Spinal cord (tissue), 9 donors: ENCODE measurements at regions not wholly inside any gene's neighbourhood (a gene's known extent, or its start where the extent isn't known, plus 50 kb on each side); places are given as distances from the start of the nearest gene placed in this dataset.

ENCODE experiments used
- DNase-seq, 6 donors: peaks; one replicate each; pipeline versions ENCODE4 v3.0.0 to v3.0.0-alpha.2; 2013 to 2015; ENCODE audit warnings: low spot score in 6 of 6, low read depth in 4 of 6
- H3K27ac ChIP-seq: one replicate; pipeline ENCODE4 v1.5.1; 2013; ENCODE audit warnings: low read depth, low read length, control low read depth
- H3K27me3 ChIP-seq: one replicate; pipeline ENCODE4 v1.6.1; 2013; ENCODE audit warnings: low read length; ENCODE audit not compliant: control insufficient read depth, insufficient read depth
- H3K36me3 ChIP-seq: one replicate; pipeline ENCODE4 v1.6.1; 2013; ENCODE audit warnings: low read length; ENCODE audit not compliant: control insufficient read depth, insufficient read depth
- H3K4me1 ChIP-seq: one replicate; pipeline ENCODE4 v1.6.1; 2013; ENCODE audit warnings: low read length; ENCODE audit not compliant: control insufficient read depth, insufficient read depth
- H3K4me3 ChIP-seq: one replicate; pipeline ENCODE4 v1.5.1; 2013; ENCODE audit warnings: low read depth, low read length, control low read depth
- H3K9me3 ChIP-seq: one replicate; pipeline ENCODE4 v1.6.1; 2013; ENCODE audit warnings: low read length; ENCODE audit not compliant: control insufficient read depth, insufficient read depth
- WGBS: methylation state at CpG from one replicate; pipeline ENCODE4 v1.1.5; 2013; ENCODE audit warnings: missing lambda C conversion rate; ENCODE audit not compliant: insufficient coverage; 5-methylcytosine and 5-hydroxymethylcytosine counted together
- donor health status: healthy.

DNA sequence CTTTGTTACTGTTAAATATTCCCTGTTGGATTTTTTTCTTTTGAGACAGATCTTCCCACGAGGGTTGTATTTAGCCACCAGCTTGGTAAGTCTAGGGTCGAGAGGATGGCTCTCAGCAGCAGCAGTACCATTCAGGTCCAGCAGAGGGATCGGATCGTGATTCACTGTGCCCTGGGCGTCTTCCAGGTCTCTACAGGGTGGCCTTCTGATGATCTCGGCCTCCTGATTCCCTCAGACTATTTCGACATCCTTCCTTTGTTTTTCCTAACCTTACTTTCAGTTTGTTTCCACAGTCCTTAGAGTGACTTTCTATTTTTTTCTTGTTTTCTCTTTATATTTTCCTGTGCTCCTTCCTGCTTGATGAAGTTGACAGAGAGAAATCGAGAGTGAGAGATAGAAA lies 1436.9 kb downstream of the UQCRFS1 start:
- H3K4me3 ChIP-seq: no peak overlapping the region
- no peaks in the 10 kb centered on the region for H3K4me1 ChIP-seq
- no peak overlapping the region for H3K27ac ChIP-seq
- DNase-seq: no peak
- H3K27me3 ChIP-seq: no peaks in the 10 kb centered on the region
- WGBS: 99% methylated on average over 7 of the region's 8 CpGs
- peaks cover 14% of the 10 kb centered on the region for H3K9me3 ChIP-seq
- H3K36me3 ChIP-seq: peaks cover 9% of the 10 kb centered on the region

DNA sequence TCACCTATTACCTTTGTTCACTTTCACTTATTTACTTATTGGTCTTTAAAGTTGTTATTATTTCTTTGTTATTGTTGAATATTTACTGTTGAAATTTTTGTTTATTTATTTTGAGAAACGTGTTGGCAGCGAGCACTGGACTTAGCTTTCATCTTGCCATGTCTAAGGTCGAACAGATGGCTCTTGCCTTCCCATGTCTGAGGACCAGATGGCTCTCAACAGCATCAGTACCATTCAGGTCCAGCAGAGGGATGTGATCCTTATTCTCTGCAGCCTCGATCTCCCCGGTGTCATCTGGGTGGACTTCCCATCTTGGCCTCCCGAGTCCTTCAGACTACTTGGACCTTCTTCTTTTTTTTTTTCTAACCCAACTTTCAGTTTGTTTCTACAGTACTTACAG lies 1437.6 kb downstream of the UQCRFS1 start:
- no peaks in the 10 kb centered on the region for H3K27me3 ChIP-seq
- H3K4me1 ChIP-seq: no peaks in the 10 kb centered on the region
- WGBS: 100% methylated on average over 4 of the region's 6 CpGs
- peaks cover 9% of the 10 kb centered on the region for H3K36me3 ChIP-seq
- no peak for DNase-seq
- H3K4me3 ChIP-seq: no peak overlapping the region
- no peak overlapping the region for H3K27ac ChIP-seq
- peaks cover 16% of the 10 kb centered on the region for H3K9me3 ChIP-seq

DNA sequence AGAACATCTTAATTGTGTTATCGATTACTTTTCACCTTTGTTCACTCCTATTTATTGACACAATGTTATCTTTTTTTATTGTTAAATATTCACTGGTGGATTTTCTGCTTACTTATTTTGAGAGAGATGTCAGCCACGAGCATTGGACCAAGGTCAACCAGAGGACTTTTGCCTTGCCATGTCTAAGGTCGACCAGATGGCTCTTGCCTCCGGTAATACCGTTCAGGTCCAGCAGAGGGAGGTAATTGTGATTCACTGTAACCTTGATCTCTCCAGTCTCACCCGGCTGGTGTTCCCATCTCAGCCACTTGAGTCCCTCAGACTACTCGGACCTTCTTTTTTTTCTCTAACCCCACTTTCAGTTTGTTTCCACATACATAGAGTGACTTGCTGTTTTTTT lies 1438.1 kb downstream of the UQCRFS1 start:
- DNase-seq: no peak
- H3K9me3 ChIP-seq: peaks cover 17% of the 10 kb centered on the region
- H3K27me3 ChIP-seq: no peaks in the 10 kb centered on the region
- no peak overlapping the region for H3K27ac ChIP-seq
- peaks cover 9% of the 10 kb centered on the region for H3K36me3 ChIP-seq
- H3K4me1 ChIP-seq: no peaks in the 10 kb centered on the region
- WGBS: 87% methylated on average over 3 of the region's 7 CpGs
- no peak overlapping the region for H3K4me3 ChIP-seq

DNA sequence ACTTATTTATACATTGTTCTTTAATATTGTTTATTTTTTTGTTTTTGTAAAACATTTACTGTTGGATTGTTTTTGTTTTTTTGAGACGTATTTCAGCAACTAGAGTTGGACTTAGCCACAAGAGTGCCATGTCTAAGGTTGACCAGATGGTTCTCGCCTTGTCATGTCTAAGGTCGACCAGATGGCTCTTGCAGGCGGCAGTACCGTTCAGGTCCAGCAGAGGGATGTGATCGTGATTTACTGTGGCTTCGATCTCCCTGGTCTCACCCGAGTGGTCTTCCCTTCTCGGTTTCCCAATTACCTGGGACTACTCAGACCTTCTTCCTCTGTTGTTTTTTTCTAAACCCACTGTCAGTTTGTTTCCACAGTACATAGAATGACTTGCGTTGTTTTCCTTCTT lies 1438.6 kb downstream of the UQCRFS1 start:
- Histone ChIP-seq H3K27ac (no peak overlapping the region), H3K9me3 (peaks cover 17% of the 10 kb centered on the region), H3K4me1 (no peaks in the 10 kb centered on the region), H3K27me3 (no peaks in the 10 kb centered on the region), H3K4me3 (no peak overlapping the region), H3K36me3 (peaks cover 9% of the 10 kb centered on the region)
- no peak for DNase-seq
- 96% methylated on average over 9 of the region's 10 CpGs for WGBS

DNA sequence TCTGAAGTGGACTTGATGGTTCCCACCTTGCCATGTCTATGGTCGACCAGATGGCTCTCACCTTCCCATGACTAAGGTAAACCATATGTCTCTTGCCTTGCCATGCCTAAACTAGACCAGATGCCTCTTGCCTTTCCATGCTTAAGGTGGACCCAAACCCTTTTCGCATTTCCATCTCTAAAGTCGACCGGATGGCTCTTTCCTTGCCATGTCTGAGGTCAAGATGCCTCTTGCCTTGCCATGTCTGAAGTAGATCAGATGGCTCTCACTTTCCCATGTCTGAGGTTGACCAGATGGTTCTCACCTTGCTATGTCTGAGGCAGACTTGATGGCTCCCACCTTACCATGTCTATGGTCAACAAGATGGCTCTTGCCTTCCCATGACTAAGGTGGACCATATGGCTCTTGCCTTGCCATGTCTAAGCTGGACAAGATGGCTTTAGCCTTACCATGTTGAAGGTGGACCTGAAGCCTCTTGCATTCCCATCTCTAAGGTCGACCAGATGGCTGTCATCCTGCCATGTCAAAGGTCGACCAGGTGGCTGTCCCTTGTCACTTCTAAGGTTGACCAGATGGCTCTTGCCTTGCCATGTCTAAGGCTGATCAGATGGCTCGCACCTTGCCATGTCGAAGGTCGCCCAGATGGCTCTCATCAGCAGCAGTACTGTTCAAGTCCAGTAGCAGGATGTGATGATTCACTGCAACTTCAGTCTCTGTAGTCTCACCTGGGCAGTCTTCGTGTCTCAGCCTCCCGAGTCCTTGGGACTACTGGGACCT lies 1439.4 kb downstream of the UQCRFS1 start:
- H3K27ac ChIP-seq: no peak overlapping the region
- WGBS: 86% methylated on average over 9 of the region's 11 CpGs
- H3K27me3 ChIP-seq: no peaks in the 10 kb centered on the region
- no peaks in the 10 kb centered on the region for H3K4me1 ChIP-seq
- H3K9me3 ChIP-seq: peaks cover 20% of the 10 kb centered on the region
- no peak for DNase-seq
- peaks cover 6% of the 10 kb centered on the region for H3K36me3 ChIP-seq
- no peak overlapping the region for H3K4me3 ChIP-seq

DNA sequence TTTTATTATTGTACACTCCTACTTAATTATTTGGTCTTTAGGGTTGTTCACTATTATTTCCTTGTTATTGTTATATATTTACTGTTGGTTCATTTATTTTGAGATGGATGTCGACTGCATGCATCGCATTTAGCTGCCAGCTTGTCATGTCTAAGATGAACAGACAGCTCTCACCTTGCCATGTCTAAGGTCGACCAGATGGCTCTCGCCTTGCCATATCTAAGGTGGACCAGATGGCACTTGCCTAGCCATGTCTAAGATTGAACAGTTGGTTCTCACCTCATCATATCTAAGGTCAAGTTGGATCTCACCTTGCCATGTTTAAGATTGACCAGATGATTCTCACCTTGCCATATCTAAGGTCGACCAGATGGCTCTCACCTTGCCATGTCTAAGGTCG lies 1440.9 kb downstream of the UQCRFS1 start:
- Histone ChIP-seq H3K36me3 (peaks cover 4% of the 10 kb centered on the region), H3K9me3 (peaks cover 28% of the 10 kb centered on the region), H3K4me1 (no peaks in the 10 kb centered on the region), H3K27ac (no peak overlapping the region), H3K27me3 (no peaks in the 10 kb centered on the region), H3K4me3 (no peak overlapping the region)
- DNase-seq: no peak
- 97% methylated on average over 6 of the region's 6 CpGs for WGBS

DNA sequence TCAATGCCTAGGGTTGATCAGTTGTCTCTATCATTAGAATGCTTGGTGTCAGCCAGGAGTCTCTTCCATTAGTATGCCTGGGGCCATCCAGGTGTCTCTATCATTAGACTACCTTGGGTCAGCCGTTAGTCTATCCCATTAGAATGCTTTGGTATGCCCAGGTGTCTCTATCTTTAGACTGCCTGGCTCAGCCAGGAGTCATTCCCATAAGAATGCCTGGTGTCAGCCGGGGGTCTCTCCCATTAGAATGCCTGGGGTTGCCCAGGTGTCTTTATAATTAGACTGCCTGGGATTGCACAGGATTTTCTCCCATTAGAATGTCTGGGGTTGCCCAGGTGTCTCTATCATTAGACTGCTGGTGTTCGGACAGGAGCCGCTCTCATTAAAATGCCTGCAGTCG lies 1442.9 kb downstream of the UQCRFS1 start:
- Histone ChIP-seq H3K27ac (no peak overlapping the region), H3K4me3 (no peak overlapping the region), H3K4me1 (no peaks in the 10 kb centered on the region), H3K36me3 (peaks cover 4% of the 10 kb centered on the region), H3K9me3 (peaks cover 34% of the 10 kb centered on the region), H3K27me3 (no peaks in the 10 kb centered on the region)
- WGBS: 91% methylated on average over 5 of the region's 5 CpGs
- DNase-seq: no peak

DNA sequence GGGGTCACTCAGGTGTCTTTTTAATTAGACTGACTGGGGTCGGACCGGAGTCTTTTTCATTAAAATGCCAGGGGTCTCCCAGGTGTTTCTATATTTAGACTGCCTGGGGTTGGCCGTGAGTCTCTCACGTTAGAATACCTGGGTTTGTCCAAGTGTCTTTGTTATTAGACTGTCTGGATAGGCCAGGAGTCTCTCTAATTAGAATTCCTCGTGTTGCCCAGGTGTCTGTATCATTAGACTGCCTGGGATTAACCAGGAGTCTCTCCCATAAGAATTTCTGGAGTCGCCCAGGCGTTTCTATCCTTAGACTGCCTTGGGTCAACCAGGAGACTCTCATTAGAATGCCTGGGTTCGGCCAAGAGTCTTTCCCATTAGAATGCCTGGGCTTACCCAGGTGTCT lies 1445.7 kb downstream of the UQCRFS1 start:
- H3K27me3 ChIP-seq: no peaks in the 10 kb centered on the region
- WGBS: 90% methylated on average over 6 of the region's 8 CpGs
- DNase-seq: no peak
- H3K4me1 ChIP-seq: no peaks in the 10 kb centered on the region
- H3K36me3 ChIP-seq: no peaks in the 10 kb centered on the region
- H3K4me3 ChIP-seq: no peak overlapping the region
- peaks cover 28% of the 10 kb centered on the region for H3K9me3 ChIP-seq
- no peak overlapping the region for H3K27ac ChIP-seq

DNA sequence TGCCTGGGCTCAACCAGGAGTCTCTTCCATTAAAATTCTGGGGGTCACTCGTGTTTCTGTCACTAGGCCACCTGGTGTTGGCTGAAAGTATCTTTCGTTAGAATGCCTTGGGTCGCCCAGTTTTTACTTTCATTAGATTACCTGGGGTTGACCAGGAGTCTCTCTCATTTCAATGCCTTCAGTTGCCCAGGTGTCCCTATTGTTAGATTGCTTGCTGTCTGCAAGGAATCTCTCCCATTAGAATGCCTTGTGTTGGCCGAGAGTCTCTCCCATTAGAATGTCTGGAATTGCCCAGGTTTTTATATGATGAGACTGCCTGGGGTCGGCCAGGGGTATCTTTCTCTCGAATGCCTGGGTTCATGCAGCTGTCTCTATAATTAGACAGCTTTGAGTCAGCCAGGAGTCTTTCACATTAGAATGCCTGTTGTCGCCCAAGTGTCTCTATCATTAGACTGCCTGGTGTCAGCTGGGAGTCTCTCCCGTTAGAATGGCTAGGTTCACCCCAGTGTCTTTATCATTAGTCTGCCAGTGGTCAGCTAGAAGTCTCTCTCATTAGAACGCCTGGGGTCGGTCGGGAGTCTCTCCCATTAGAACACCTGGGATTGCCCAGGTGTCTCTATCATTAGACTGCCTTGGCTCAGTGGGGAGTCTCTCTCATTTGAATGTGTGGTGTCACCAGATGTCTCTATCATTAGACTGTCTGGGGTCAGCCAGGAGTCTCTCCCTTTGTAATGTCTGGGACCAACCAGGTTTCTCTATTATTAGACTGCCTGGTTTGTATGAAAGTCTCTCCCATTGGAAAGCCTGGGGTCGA lies 1446.8 kb downstream of the UQCRFS1 start:
- no peaks in the 10 kb centered on the region for H3K27me3 ChIP-seq
- WGBS: 87% methylated on average over 12 of the region's 12 CpGs
- no peak for DNase-seq
- H3K4me3 ChIP-seq: no peak overlapping the region
- peaks cover 28% of the 10 kb centered on the region for H3K9me3 ChIP-seq
- no peaks in the 10 kb centered on the region for H3K4me1 ChIP-seq
- no peaks in the 10 kb centered on the region for H3K36me3 ChIP-seq
- no peak overlapping the region for H3K27ac ChIP-seq

DNA sequence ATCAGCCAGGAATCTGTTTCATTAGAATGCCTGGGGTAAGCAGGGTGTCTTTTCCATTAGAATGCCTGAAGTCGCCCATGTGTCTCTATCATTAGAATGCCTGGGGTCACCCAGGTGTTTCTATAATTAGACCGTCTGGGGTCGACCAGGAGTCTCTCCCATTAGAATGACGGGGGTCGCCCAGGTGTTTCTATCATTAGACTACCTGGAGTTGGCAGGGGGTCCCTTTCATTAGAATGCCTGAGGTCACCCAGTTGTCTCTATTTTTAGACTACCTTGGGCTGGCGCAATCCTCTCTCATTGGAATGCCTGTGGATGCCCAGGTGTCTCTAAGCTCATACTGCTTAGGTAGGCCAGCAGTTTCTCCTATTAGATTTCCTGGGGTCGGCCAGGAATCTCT lies 1447.6 kb downstream of the UQCRFS1 start:
- WGBS: 92% methylated on average over 5 of the region's 7 CpGs
- Histone ChIP-seq H3K36me3 (no peaks in the 10 kb centered on the region), H3K27ac (no peak overlapping the region), H3K27me3 (no peaks in the 10 kb centered on the region), H3K4me3 (no peak overlapping the region), H3K4me1 (no peaks in the 10 kb centered on the region), H3K9me3 (peaks cover 29% of the 10 kb centered on the region)
- no peak for DNase-seq
